ENCODE measurements at regions not wholly inside any gene's neighbourhood (a gene's known extent, or its start where the extent isn't known, plus 50 kb on each side); places are given as distances from the start of the nearest gene placed in this dataset.
"Not testable (repeated sequence)": the region's sequence is repeated elsewhere in the genome, so short reads cannot be mapped to it uniquely, and the experiment has no call there.

DNA sequence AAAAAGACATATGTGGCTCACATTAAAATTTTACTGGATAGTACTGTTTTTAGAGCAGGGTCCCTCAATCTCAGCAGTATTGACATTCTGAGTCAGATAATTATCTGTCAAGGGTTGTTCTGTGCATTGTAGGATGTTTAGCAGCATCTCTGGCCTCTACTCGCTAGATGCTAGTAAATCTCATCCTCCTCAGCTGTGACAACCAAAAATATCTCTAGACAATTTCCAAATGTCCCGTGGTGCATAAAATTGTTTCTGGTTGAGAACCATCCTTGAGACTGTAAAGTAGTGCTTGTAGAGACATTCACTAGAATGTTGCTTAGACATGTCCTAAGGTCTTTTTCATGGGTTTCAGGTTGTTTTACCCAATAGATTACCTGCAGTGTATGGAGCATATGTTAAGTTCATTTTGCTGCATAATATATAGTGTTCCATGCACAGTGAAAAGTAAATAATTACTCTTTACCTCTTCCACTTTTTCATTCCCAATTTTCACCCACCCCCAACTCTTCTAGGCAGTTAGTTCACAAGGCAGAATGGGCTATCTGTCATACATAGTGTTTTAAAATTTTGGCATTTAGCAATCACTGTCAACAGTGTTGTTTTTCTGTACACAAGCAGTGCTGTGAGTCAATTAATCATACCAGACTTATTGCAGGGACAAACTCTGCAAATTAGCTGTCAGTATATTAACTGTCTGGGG lies 200.2 kb upstream of the SLC38A2 start:
- DNase-seq (ENCODE audit: low spot score) = no peak

DNA sequence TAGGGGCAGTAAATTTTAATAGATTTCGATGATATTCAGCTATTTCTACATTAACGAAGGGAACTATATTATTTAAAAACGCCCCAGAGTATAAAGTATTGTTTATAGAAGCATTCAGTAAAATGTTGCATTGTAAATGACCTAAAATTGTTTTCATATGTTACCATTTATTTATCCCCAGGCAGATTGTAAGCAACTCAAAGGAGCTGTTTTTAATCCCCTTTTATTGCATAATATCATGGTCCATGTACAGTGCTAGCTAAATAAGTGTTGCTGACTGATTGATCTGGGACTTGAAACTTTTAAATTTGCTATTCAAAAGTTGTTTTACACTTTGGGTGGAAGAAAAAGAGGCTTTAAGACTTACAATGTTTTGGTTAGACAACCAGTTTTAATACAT lies 199.0 kb upstream of the SLC38A2 start:
- DNase-seq (ENCODE audit: low spot score) = no peak

DNA sequence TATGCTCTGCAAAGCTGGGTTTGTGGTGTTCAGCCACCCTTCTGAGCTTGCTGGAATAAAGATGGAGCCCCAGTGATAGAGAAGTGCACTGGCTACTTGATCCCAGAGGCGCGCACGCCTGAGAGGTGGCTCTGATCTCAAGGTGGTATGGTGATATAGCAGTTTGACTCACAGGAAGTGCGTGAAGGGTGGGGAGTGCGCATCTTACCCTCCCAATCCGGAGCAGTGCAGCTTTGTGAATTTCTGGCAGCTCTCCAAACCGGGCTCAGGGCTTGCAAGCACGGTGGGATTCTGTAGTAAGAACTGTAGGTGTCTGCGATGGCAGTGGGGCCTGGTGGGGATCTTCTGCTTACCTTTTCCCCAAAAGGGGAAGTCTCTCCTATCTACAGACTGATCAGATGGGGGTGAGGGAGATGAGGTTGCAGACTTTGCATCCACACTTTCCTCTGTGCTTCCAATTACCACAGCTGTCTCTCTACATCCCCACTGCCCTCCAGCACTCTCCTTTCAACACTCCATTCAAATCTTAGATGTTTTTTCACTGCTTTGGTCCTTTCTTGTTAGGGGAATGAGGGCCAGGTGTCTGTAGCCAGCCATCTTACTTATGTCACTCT lies 197.4 kb upstream of the SLC38A2 start:
- no peak for DNase-seq (ENCODE audit: low spot score)

DNA sequence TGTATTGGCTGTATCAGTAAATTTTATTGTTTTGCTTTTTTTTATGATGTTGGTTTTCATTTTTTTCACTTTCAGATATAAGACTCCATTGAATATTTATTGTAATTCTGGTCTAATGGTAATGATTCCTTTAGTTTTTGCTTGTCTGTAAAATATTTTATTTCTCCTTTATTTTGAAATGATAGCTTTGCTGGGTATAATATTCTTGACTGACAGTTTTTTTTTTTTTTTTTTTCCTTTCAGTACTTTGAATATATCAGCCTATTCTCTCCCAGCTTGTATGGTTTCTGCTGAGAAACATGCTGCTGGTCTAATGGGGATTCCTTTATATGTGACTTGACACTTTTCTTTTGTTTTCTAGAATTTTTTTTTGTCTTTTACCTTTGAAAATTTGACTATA lies 195.1 kb upstream of the SLC38A2 start:
- no peak for DNase-seq (ENCODE audit: low spot score)

DNA sequence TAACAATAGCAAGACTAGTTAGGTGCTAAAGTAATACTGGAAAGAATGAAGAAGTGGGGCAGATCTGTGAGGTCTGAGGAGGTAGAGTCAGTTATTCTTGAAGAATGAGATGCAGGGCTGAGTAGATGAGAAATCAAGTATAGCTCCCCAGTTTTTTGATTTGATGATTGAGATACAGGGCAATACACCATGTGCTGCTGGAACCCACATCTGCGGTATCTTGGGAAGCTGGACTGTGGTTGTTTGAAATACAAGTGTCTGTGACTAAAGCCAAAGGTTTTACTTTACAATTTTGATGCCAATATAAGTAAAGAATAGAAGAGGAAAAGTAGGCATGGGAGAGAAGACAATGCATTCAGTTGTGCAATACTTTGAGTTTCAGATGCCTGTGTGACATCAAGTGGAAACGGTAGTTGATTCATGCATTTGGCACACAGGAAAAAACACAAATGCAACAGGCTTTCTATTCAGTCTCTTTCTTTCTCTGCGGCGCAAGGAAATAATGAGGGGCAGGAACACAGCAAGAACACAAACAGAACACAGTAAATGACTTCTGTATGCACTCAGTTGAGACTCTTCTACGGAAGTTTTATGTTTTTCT lies 190.2 kb upstream of the SLC38A2 start:
- DNase-seq (ENCODE audit: low spot score) = no peak

DNA sequence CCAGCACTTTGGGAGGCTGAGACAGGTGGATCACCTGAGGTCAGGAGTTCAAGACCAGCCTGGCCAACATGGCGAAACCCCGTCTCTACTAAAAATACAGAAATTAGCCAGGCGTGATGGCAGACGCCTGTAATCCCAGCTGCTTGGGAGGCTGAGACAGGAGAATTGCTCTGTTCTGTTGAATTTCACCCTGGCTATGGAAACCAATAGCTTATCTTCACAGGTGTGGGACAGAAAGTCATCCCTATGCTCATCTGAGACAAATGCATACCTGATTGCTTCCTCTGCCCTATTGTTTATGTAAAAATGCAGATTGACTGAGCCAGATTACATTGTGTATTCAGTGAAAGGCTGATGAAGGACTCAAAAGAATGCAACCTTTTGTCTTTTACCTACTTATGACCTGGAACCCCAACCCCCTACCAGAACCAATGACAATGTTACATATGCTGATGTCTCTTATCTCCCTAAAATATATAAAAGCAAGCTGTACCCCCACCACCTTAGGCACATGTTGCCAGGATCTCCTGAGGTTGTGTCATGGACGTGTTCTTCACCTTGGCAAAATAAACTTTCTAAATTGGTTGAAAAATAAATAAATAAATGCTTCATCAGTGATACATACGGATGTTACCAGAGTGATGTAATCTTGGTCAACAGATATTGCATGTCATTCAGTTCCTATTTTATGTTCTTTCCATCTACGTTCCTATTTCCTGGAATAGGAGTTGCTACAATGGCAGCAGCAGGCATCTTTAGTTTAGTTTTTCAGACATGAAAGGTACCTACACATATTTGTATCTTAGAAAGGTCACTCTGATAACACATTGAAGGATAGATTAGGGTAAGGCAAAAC lies 189.4 kb upstream of the SLC38A2 start:
- DNase-seq (ENCODE audit: low spot score) = not testable (repeated sequence)

DNA sequence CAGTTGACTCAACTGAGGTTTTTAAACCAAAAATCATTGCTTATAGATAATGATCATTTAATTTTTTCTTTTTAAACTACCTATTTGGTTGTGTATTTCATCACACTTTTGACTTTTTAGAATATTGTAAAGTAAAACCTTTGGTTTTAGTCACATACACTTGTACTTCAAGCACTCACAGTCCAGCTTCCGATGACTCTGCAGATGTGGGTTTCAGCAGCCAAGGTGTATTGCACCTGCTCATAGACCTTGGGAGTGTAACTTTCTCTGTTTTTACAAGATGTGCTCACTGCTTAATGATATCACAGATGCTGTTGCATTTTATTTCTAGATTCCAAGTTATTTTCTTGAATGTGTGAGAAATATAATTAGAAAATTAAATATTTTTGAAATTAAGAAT lies 188.3 kb upstream of the SLC38A2 start:
- no peak for DNase-seq (ENCODE audit: low spot score)

DNA sequence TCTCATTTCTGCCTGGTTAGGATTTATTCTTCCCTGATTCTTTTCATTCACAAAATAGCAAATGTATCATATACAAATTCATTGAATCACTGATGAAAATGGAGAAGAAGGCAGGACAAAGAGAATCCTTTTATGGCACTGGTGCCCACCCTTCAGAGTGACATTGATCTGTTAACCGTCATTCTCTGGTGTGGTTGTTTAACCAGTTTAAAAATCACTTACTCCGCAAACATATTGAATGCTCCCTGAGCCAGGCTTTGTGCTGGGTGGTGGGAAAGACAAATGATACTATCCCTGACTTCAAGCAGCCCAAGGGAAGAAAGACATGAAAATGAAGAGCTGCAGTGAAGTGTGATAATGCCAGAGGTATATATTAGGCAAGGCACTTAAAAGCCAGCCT lies 187.5 kb upstream of the SLC38A2 start:
- DNase-seq (ENCODE audit: low spot score) = no peak

DNA sequence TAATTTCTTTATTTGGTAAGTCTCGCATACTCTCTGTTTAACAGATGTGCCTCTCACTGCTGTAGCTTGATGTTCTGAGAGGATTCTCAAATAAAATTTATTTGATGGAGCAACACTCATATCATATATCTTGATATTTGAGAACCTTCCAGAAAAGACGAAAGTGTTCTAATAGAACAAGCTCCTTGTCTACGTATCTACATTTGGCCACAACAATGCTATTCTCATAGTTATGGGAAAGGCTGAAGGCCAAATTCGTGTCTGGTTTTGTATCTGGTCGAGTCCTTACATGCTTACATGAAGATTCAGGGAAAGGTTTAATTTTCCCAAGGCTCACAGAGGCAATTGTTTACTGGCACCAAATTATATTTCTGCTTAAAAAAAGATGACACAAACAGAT lies 186.7 kb upstream of the SLC38A2 start:
- no peak for DNase-seq (ENCODE audit: low spot score)

DNA sequence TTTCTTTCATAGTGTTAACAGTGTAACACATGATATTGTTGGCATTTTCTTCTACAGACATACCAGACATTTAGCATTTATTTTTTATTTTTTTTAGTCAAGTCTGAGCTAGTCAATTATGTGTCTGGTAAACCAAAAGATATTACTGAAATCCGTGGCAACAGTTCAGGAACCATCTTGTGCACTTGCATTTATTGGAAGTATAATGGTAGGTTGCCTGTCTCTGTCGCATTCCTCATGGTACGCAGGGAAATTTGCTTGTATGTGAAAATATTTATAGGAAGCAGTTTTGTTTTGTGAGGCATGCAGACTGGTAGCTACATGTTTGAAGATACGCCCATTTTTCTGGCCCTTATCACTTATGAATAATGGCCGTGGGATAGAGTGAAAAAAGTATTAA lies 186.1 kb upstream of the SLC38A2 start:
- DNase-seq (ENCODE audit: low spot score) = no peak

DNA sequence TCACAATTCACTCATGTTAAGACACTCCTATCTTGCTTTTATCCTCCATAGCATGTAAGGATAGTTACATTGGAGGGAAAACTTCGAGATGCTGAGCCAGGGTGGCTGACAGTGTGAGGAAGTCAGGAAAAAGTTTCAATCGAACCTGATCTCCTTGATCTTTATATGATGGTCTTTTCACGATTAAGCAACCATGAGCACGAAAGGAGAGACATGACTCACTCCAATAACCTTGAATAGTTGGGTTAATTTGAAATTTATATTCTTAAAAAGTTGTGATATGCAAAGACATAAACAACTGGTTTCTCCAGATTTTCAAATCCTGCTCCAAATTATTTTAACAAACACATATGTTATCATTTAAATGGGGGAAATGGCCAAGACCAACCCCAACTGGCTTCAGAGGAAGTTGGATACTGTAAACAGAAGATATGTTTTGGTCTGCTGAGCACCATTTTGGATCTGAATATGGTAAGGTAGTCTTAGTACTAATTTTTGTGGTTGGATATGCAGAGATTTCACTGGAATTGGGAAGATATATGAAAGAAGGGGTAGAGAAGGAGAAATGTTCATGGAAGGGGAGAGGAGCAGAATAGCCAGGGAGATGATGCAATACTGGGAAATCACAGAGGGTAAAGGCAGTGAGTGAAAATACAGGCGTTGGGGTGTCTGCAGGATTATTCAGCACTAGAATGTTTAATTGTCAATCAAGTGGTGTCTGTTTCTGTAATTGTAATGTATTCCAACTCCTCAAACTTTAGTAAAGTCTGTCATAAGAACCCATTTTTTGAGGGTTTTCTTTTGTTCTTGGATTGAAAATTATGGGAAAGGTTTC lies 185.2 kb upstream of the SLC38A2 start:
- DNase-seq (ENCODE audit: low spot score) = no peak

DNA sequence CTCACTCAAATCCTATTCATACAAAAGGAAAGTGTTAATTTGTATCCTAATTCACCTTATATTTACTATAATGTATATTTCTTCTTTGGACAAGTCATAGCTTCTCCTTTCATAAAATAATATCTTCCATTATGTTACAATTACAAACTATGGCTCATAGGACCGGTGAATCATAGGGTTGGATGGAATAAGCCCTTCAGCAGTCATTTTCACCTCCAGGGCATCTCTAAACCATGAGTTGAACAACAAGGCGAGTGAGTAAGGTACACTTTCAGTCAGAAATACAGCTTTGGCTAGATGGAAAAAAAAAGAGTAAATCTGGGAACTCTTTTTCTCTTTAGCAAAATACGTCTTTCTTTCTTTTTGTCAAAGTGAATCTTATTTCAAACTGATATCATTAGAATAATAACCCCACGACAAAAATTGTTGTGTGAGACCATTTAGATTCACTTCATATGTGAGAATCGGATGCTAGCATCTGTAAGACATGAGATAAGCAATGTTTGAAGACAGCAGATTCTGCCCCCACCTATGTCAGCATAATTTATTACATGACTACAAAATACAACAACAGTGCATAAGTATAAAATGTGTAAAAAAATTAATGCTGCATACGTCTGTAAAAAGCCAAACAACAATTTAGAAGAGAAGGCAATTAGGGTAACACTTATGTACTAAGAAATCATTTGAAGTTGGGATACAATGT lies 184.4 kb upstream of the SLC38A2 start:
- DNase-seq (ENCODE audit: low spot score) = no peak

DNA sequence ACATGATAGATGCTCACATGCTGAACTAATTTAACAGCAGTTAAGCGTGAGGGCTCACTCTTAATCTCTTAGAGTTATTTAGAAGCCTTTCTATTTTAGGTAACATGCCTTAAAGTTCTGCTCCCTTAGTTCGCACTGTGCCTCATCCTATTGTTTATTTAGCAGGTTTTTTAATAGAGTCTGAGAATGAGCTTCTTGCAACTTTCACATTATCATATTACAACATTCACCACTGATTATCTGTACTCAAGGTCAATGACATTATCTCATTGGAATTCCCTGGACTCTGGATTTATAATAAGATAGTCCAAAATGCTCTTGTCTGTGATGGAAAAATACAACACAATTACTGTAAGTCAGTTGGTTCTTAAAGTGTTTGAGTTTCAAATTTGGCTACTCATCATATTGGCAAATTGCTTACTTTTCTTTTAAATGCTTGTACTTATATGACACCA lies 183.6 kb upstream of the SLC38A2 start:
- DNase-seq (ENCODE audit: low spot score) = no peak

DNA sequence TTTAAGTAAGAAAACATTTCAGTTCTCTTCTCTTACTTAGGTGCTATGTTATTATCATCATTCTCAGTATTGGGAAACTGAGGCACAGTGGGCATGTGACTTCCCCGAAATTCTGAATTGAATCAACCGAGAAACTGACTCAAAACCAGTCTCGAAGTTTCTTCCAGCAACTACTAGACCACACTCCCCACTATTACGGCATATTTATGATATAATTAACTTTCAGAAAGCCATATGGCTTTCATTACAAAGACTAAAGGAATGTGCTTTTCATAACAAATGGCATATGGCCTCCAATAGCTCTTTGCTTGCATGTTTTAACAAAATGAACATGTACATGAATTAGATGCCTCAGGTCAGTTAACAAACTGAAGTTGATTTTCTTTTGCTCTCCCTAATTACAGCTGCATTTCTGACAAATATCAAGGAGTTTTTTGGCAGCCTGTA lies 182.9 kb upstream of the SLC38A2 start:
- DNase-seq (ENCODE audit: low spot score) = no peak

DNA sequence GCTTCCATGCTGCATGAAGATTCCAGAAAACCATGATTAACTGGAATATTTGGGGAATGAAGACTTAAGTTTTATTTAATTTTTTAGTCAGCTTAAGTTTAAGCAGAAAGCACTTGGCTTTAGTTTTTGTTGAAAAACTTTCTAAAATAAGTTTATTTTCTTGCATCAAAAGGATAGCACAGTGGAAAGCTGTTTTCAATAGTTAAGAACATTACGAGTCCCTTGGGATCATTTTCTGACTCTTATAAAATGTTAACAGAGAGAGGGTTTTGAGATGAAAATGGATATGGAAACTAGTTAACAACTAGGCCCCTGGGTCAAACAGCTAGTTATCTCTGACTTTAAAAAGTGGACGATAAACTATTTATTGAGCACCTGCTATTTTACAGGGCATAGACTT lies 181.9 kb upstream of the SLC38A2 start:
- DNase-seq (ENCODE audit: low spot score) = no peak

DNA sequence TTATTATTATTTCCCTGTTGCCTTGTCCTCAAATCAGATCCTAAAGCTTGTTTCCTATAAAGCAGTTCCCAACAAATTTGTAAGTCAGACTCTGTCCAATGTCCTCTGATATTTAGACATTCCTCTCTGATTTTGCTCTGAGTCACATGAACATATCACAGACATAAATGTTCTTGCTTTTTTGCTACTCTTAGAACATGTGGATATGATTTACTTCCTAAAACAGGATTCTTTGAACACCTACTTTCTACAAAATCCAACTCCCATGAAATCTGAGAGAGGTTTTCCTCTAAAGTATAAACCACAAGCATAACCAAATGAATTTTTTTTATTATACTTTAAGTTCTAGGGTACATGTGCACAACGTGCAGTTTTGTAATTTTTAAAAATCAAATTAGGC lies 181.3 kb upstream of the SLC38A2 start:
- no peak for DNase-seq (ENCODE audit: low spot score)

DNA sequence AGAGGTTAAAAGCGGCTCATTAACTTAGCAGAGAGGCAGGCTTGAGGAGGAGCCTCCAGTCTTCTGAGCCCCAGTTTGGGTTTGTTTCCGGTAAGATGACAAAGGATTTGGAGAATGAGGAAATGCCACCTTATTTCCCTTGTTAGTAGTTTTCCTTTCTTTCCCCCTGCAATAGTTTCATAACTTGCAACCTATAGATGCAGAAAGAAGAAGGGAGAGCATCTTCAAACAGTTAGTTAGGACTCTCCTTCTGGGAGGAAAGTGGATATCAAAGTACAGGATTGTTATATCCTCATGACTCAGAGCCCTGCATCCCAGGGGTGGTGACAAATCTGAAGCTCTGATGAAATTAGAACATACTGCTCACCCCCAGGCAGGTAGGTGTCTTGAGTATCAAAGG lies 180.7 kb upstream of the SLC38A2 start:
- DNase-seq (ENCODE audit: low spot score) = peak; percentile 12

DNA sequence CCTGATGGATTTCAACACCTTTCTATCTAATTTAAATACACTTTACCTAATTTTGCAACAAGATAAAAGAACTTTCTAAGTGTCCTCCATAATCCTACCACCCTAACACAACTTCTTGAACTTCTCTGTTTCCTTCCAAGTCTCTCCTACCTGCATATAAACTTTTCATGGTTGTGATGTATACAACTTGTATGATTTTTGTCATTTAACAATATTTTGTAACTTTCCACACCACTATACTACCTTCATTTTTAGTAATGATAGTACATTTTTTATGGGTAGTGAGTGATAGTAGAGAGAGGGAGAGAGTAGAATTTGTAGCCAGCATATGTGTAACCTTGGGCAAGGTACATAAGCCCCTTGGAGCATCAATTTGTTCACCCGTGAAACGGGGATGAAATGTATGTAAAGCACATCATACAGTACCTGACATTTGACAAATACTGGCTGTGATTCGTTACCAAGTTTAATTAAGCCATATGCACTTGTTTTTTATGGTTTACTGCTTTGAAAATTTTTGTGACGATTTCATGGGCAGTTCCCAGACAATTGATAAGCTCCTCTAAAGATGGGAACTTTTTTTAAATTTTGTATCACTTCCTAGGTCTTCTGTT lies 177.8 kb upstream of the SLC38A2 start:
- DNase-seq (ENCODE audit: low spot score) = no peak

DNA sequence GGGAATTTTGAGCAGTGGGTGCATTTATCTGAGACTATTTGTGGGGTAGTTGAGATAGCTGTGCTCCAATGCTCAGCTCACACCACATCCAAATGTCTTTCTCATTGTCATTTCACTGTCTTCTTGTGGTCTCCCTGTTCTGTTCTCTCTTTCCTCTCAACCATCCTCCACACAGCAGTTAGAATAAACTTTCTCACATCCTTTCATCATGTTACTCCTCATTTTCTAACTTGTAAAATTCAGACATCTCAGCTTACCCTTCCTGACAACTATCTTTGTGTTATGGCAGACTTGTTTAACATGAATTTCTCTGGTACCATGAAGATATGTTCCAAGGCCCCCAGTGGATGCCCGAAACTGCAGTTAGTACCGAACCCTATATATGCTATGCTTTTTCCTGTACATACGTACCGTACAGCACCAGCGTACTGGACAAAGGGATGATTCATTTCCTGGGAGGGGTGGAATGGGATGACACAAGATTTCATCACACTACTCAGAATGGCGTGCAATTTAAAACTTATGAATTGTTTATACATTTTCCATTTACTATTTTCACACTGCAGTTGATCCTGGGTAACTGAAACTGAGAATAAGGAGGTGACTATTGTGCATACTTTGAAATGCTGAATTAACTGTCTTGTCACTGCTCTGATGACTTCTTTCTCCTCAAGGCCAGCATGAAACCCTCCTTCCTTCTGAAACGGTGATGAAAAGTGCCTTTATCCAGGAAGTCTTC lies 177.1 kb upstream of the SLC38A2 start:
- peak; percentile 35 for DNase-seq (ENCODE audit: low spot score)
